Activated T-cell treated with anti-CD3 and anti-CD28 coated beads for 1 hour (primary cell): ENCODE measurements at regions not wholly inside any gene's neighbourhood (a gene's known extent, or its start where the extent isn't known, plus 50 kb on each side); places are given as distances from the start of the nearest gene placed in this dataset.
"Not testable (repeated sequence)": the region's sequence is repeated elsewhere in the genome, so short reads cannot be mapped to it uniquely, and the experiment has no call there.

Source experiments
- DNase-seq: peaks from one replicate; pipeline ENCODE4 v3.0.0-alpha.2; 2020; ENCODE audit warnings: low read depth

- no peak for DNase-seq
Measured at GRCh38 chr6:164695896-164696295, 613.5 kb downstream of the C6orf118 start.

GRCh38 chr6:164694386-164694785 is 615.0 kb downstream of the C6orf118 start:
- DNase-seq = no peak

- DNase-seq = no peak
Measured at GRCh38 chr6:164693944-164694343, 615.5 kb downstream of the C6orf118 start.

GRCh38 chr6:164692772-164693510 is 616.5 kb downstream of the C6orf118 start:
- no peak for DNase-seq

- no peak for DNase-seq
Measured at GRCh38 chr6:164690702-164691500, 618.5 kb downstream of the C6orf118 start.

GRCh38 chr6:164690241-164690640 is 619.2 kb downstream of the C6orf118 start:
- DNase-seq = no peak

- no peak for DNase-seq
Measured at GRCh38 chr6:164665328-164665727, 644.1 kb downstream of the C6orf118 start.

GRCh38 chr6:164663634-164664033 is 645.8 kb downstream of the C6orf118 start:
- no peak for DNase-seq

GRCh38 chr6:164661716-164662115 is 647.7 kb downstream of the C6orf118 start:
- DNase-seq = no peak

GRCh38 chr6:164660781-164661180 is 648.6 kb downstream of the C6orf118 start:
- DNase-seq = no peak

GRCh38 chr6:164640956-164641355 is 668.4 kb downstream of the C6orf118 start:
- DNase-seq = no peak

- no peak for DNase-seq
Measured at GRCh38 chr6:164628302-164628931, 681.0 kb downstream of the C6orf118 start.

GRCh38 chr6:164616917-164617524 is 692.4 kb downstream of the C6orf118 start:
- DNase-seq = no peak

- DNase-seq = no peak
Measured at GRCh38 chr6:164612751-164613150, 696.7 kb downstream of the C6orf118 start.

GRCh38 chr6:164610859-164611258 is 698.5 kb downstream of the C6orf118 start:
- not testable (repeated sequence) for DNase-seq

GRCh38 chr6:164602415-164602814 is 707.0 kb downstream of the C6orf118 start:
- DNase-seq = not testable (repeated sequence)

GRCh38 chr6:164581563-164581962 is 727.8 kb downstream of the C6orf118 start:
- DNase-seq = no peak

GRCh38 chr6:164579035-164579434 is 730.4 kb downstream of the C6orf118 start:
- DNase-seq = no peak

- no peak for DNase-seq
Measured at GRCh38 chr6:164578616-164579015, 730.8 kb downstream of the C6orf118 start.

- DNase-seq = no peak
Measured at GRCh38 chr6:164570801-164571200, 738.6 kb downstream of the C6orf118 start.

- no peak for DNase-seq
Measured at GRCh38 chr6:164569509-164569908, 739.9 kb downstream of the C6orf118 start.

- no peak for DNase-seq
Measured at GRCh38 chr6:164563924-164564323, 745.5 kb downstream of the C6orf118 start.
